Vagina (tissue), 2 donors: ENCODE measurements at regions not wholly inside any gene's neighbourhood (a gene's known extent, or its start where the extent isn't known, plus 50 kb on each side); places are given as distances from the start of the nearest gene placed in this dataset.

Experiments used
- CTCF ChIP-seq, 3 experiments: fragments of 450-650 bp in 2 of 3; fragments of 200-600 bp in 1 of 3; sonication (generic) in 1 of 3; IDR thresholded peaks; one replicate each; pipeline ENCODE4 v1.5.1; 2017 to 2019; ENCODE audit warnings: antibody characterized with exemption in 3 of 3, mild to moderate bottlenecking in 2 of 3, moderate library complexity in 2 of 3
- POLR2A ChIP-seq, 2 donors: fragments of 450-650 bp; IDR thresholded peaks; one replicate each; pipeline ENCODE4 v1.6.1; 2017; ENCODE audit warnings: antibody characterized with exemption in 2 of 2, mild to moderate bottlenecking in 2 of 2, moderate library complexity in 2 of 2
- POLR2AphosphoS5 ChIP-seq, 2 donors: sonication (generic); formaldehyde crosslinking; IDR thresholded peaks; one replicate each; pipeline ENCODE4 v1.9.0; 2017; ENCODE audit warnings: antibody characterized with exemption in 2 of 2, mild to moderate bottlenecking in 2 of 2, low read depth in 1 of 2; ENCODE audit not compliant: insufficient read depth in 1 of 2

GRCh38 chr1:5379176-5379759, 613.0 kb downstream of the NPHP4 start:
- TF ChIP-seq POLR2AphosphoS5 (IDR thresholded peaks at IDR 0.05; ENCODE audit: insufficient read depth in 1 of 2, low read depth in 1 of 2) (no peak), CTCF (IDR thresholded peaks at IDR 0.05) (no peak), POLR2A (IDR thresholded peaks at IDR 0.05) (no peak)
